Neuronal stem cell (in vitro differentiated cells): ENCODE measurements at regions not wholly inside any gene's neighbourhood (a gene's known extent, or its start where the extent isn't known, plus 50 kb on each side); places are given as distances from the start of the nearest gene placed in this dataset.

Experiments
- DNase-seq: peaks from one replicate; pipeline ENCODE4 v3.0.0-alpha.2; 2013; ENCODE audit warnings: low spot score
- H2AFZ ChIP-seq: one replicate; pipeline ENCODE4 v1.6.1; 2013; ENCODE audit warnings: mild to moderate bottlenecking, low read length, inconsistent platforms
- H2AK5ac ChIP-seq: 2 replicates; pipeline ENCODE4 v1.6.1; 2013; ENCODE audit warnings: low read depth, mild to moderate bottlenecking, inconsistent platforms, low read length, moderate library complexity, mixed read lengths
- H2BK120ac ChIP-seq: 2 replicates; pipeline ENCODE4 v1.6.1; 2013; ENCODE audit warnings: low read depth, mild to moderate bottlenecking, inconsistent platforms, low read length, moderate library complexity, mixed read lengths
- H2BK12ac ChIP-seq: one replicate; pipeline ENCODE4 v1.6.1; 2013; ENCODE audit warnings: low read length, inconsistent platforms
- H2BK15ac ChIP-seq: 2 replicates; pipeline ENCODE4 v1.6.1; 2013; ENCODE audit warnings: mild to moderate bottlenecking, low read length, inconsistent platforms, mixed read lengths
- H2BK5ac ChIP-seq: one replicate; pipeline ENCODE4 v1.6.1; 2013; ENCODE audit warnings: inconsistent platforms, mild to moderate bottlenecking, low read length, moderate library complexity
- H3K14ac ChIP-seq: one replicate; pipeline ENCODE4 v1.6.1; 2013; ENCODE audit warnings: low read length, inconsistent platforms
- H3K18ac ChIP-seq: 2 replicates; pipeline ENCODE4 v1.6.1; 2013; ENCODE audit warnings: low read length, inconsistent platforms
- H3K23ac ChIP-seq: 2 replicates; pipeline ENCODE4 v1.6.1; 2013; ENCODE audit warnings: low read depth, mild to moderate bottlenecking, mixed read lengths, low read length, inconsistent platforms; ENCODE audit not compliant: poor library complexity
- H3K27ac ChIP-seq: replicated peaks from 3 replicates; pipeline ENCODE4 v1.5.1; 2013; ENCODE audit warnings: low read length, inconsistent platforms
- H3K27me3 ChIP-seq, 3 experiments: 2 replicates each; pipeline ENCODE4 v1.6.1; 2013; ENCODE audit warnings: low read length in 3 of 3, mild to moderate bottlenecking in 2 of 3, inconsistent platforms in 1 of 3, low read depth in 1 of 3, mixed read lengths in 1 of 3, moderate library complexity in 1 of 3; ENCODE audit not compliant: control insufficient read depth in 3 of 3, insufficient read depth in 3 of 3
- H3K36me3 ChIP-seq, 2 donors: replicated peaks in 1 of 2; 2 replicates each; pipeline ENCODE4 v1.6.1; 2013; ENCODE audit warnings: low read length in 2 of 2; ENCODE audit not compliant: control insufficient read depth in 2 of 2, insufficient read depth in 2 of 2
- H3K4ac ChIP-seq: 2 replicates; pipeline ENCODE4 v1.6.1; 2013; ENCODE audit warnings: inconsistent platforms, mild to moderate bottlenecking, low read length, moderate library complexity
- H3K4me1 ChIP-seq, 2 donors: 1 replicate in 1 of 2; 2 replicates in 1 of 2; pipeline ENCODE4 v1.6.1; 2013; ENCODE audit warnings: low read length in 2 of 2, low read depth in 1 of 2; ENCODE audit not compliant: control insufficient read depth in 2 of 2, insufficient read depth in 1 of 2
- H3K4me2 ChIP-seq: one replicate; pipeline ENCODE4 v1.6.1; 2013; ENCODE audit warnings: mild to moderate bottlenecking, low read length, inconsistent platforms; ENCODE audit not compliant: insufficient read depth, poor library complexity, severe bottlenecking
- H3K4me3 ChIP-seq, 2 donors: 2 replicates each; pipeline ENCODE4 v1.5.1; 2013; ENCODE audit warnings: low read length in 2 of 2, mild to moderate bottlenecking in 2 of 2, inconsistent platforms in 1 of 2, moderate library complexity in 1 of 2
- H3K79me1 ChIP-seq: one replicate; pipeline ENCODE4 v1.6.1; 2013; ENCODE audit warnings: low read depth, mild to moderate bottlenecking, inconsistent platforms, low read length, moderate library complexity
- H3K9ac ChIP-seq: one replicate; pipeline ENCODE4 v1.6.1; 2013; ENCODE audit warnings: mild to moderate bottlenecking, low read depth, low read length, inconsistent platforms; ENCODE audit not compliant: poor library complexity
- H3K9me3 ChIP-seq, 2 donors: replicated peaks in 1 of 2; 2 replicates each; pipeline versions ENCODE3 to v1.6.1; 2013; ENCODE audit warnings: low read length in 2 of 2, mild to moderate bottlenecking in 2 of 2, inconsistent platforms in 1 of 2, low read depth in 1 of 2, mixed read lengths in 1 of 2, moderate library complexity in 1 of 2; ENCODE audit not compliant: control insufficient read depth in 2 of 2, insufficient read depth in 1 of 2
- H4K8ac ChIP-seq: one replicate; pipeline ENCODE4 v1.6.1; 2013; ENCODE audit warnings: low read depth, mild to moderate bottlenecking, inconsistent platforms, low read length, moderate library complexity
- H4K91ac ChIP-seq: one replicate; pipeline ENCODE4 v1.6.1; 2013; ENCODE audit warnings: low read length, low read depth, mild to moderate bottlenecking, inconsistent platforms; ENCODE audit not compliant: poor library complexity
- WGBS, 2 donors: extraction: QIAGEN DNeasy Blood & Tissue Kit; methylation state at CpG; one replicate each; pipeline ENCODE4 v1.1.7; 2013; ENCODE audit warnings: missing lambda C conversion rate in 2 of 2, mixed read lengths in 1 of 2; ENCODE audit not compliant: insufficient read length in 2 of 2, insufficient replicate concordance in 1 of 2; ENCODE audit errors: extremely low coverage in 2 of 2; 5-methylcytosine and 5-hydroxymethylcytosine counted together

GRCh38 chr4:127001933-127002332, 630.8 kb upstream of the INTU start:
- no CpG with 5 or more reads among the region's 2 CpGs for WGBS, 2 donors
- Histone ChIP-seq H3K27ac (no peak overlapping the region), H3K36me3 (no peaks in the 10 kb centered on the region), H2AFZ (no peak overlapping the region), H3K23ac (no peak overlapping the region), H3K4me2 (no peak overlapping the region), H3K4me3 (no peak overlapping the region), H3K79me1 (no peaks in the 10 kb centered on the region), H3K4me1 (peaks cover 2 to 9% of the 10 kb centered on the region in 2 donors), H3K27me3 (no peaks in the 10 kb centered on the region), H2BK120ac (no peak overlapping the region), H3K18ac (no peak overlapping the region), H3K9me3 (no peaks in the 10 kb centered on the region), H4K8ac (no peak overlapping the region), H2BK12ac (no peak overlapping the region), H3K4ac (no peak overlapping the region), H2BK5ac (no peak overlapping the region), H3K9ac (no peak overlapping the region), H2BK15ac (no peak overlapping the region), H3K14ac (no peak overlapping the region), H2AK5ac (no peak overlapping the region), H4K91ac (no peak overlapping the region)
- DNase-seq, result no peak

GRCh38 chr4:127006446-127006877, 626.3 kb upstream of the INTU start:
- Histone ChIP-seq H3K23ac (no peak overlapping the region), H3K36me3 (no peaks in the 10 kb centered on the region), H4K91ac (no peak overlapping the region), H3K9ac (no peak overlapping the region), H3K18ac (no peak overlapping the region), H2AFZ (peak overlapping the region; percentile 47), H3K27ac (no peak overlapping the region), H3K79me1 (no peaks in the 10 kb centered on the region), H3K9me3 (no peaks in the 10 kb centered on the region), H2BK12ac (no peak overlapping the region), H2BK120ac (no peak overlapping the region), H2AK5ac (no peak overlapping the region), H3K4ac (no peak overlapping the region), H2BK15ac (no peak overlapping the region), H3K4me2 (no peak overlapping the region), H3K4me1 (peaks cover 0 to 9% of the 10 kb centered on the region in 2 donors), H2BK5ac (no peak overlapping the region), H4K8ac (no peak overlapping the region), H3K27me3 (no peaks in the 10 kb centered on the region), H3K14ac (no peak overlapping the region), H3K4me3 (no peak overlapping the region)
- DNase-seq, result no peak

GRCh38 chr4:127007305-127007704, 625.5 kb upstream of the INTU start:
- Histone ChIP-seq H2BK5ac (no peak overlapping the region), H3K27ac (no peak overlapping the region), H3K9ac (no peak overlapping the region)

GRCh38 chr4:127012549-127012948, 620.2 kb upstream of the INTU start:
- H3K27me3 ChIP-seq, result no peaks in the 10 kb centered on the region
- no peak overlapping the region for H4K8ac ChIP-seq
- H3K27ac ChIP-seq, result no peak overlapping the region
- no peak overlapping the region for H2AK5ac ChIP-seq
- H3K23ac ChIP-seq, result no peak overlapping the region
- H2BK12ac ChIP-seq, result no peak overlapping the region
- no peak overlapping the region for H2BK15ac ChIP-seq
- H3K18ac ChIP-seq, result no peak overlapping the region
- H3K4me3 ChIP-seq, result no peak overlapping the region
- H2BK120ac ChIP-seq, result no peak overlapping the region
- no peak overlapping the region for H3K4me2 ChIP-seq
- no peak overlapping the region for H2BK5ac ChIP-seq
- H3K79me1 ChIP-seq, result no peaks in the 10 kb centered on the region
- H3K14ac ChIP-seq, result no peak overlapping the region
- H3K36me3 ChIP-seq, result no peaks in the 10 kb centered on the region
- DNase-seq, result no peak
- no peak overlapping the region for H3K4ac ChIP-seq
- no peak overlapping the region for H3K9ac ChIP-seq
- peak overlapping the region; percentile 24 for H2AFZ ChIP-seq
- H3K9me3 ChIP-seq, result no peaks in the 10 kb centered on the region
- H4K91ac ChIP-seq, result no peak overlapping the region
- H3K4me1 ChIP-seq, result peaks cover 2 to 7% of the 10 kb centered on the region in 2 donors

More at GRCh38 chr4:127007305-127007704, 625.5 kb upstream of the INTU start:
- H3K27me3 ChIP-seq, result no peaks in the 10 kb centered on the region
- no peak overlapping the region for H4K91ac ChIP-seq
- H2BK15ac ChIP-seq, result no peak overlapping the region
- H3K4me2 ChIP-seq, result no peak overlapping the region
- WGBS, 2 donors, result no CpG with 5 or more reads among the region's 3 CpGs
- no peak overlapping the region for H3K14ac ChIP-seq
- H3K18ac ChIP-seq, result no peak overlapping the region
- H2BK120ac ChIP-seq, result no peak overlapping the region
- H3K79me1 ChIP-seq, result no peaks in the 10 kb centered on the region
- no peaks in the 10 kb centered on the region for H3K36me3 ChIP-seq
- no peak overlapping the region for H4K8ac ChIP-seq
- H2AFZ ChIP-seq, result peak overlapping the region; percentile 21
- no peak overlapping the region for H2BK12ac ChIP-seq
- DNase-seq, result no peak
- no peak overlapping the region for H3K4me3 ChIP-seq
- no peak overlapping the region for H3K23ac ChIP-seq
- H3K4me1 ChIP-seq, result peaks cover 0 to 5% of the 10 kb centered on the region in 2 donors
- no peak overlapping the region for H2AK5ac ChIP-seq
- H3K4ac ChIP-seq, result no peak overlapping the region
- H3K9me3 ChIP-seq, result no peaks in the 10 kb centered on the region
